Skeletal muscle satellite cell (primary cell): ENCODE measurements at regions not wholly inside any gene's neighbourhood (a gene's known extent, or its start where the extent isn't known, plus 50 kb on each side); places are given as distances from the start of the nearest gene placed in this dataset.

ENCODE experiments used
- H3K27me3 ChIP-seq: 2 replicates; pipeline ENCODE4 v1.7.0; 2013; ENCODE audit warnings: low read length; ENCODE audit not compliant: control insufficient read depth, insufficient read depth
- H3K36me3 ChIP-seq: 2 replicates; pipeline ENCODE4 v1.7.0; 2013; ENCODE audit warnings: mild to moderate bottlenecking, control low read depth, low read length; ENCODE audit not compliant: insufficient read depth
- H3K4me1 ChIP-seq: 2 replicates; pipeline ENCODE4 v1.7.0; 2013; ENCODE audit warnings: low read length; ENCODE audit not compliant: control insufficient read depth, insufficient read depth
- H3K4me2 ChIP-seq: 2 replicates; pipeline ENCODE4 v1.7.0; 2013; ENCODE audit warnings: mild to moderate bottlenecking, low read length
- H3K4me3 ChIP-seq: 2 replicates; pipeline ENCODE4 v1.7.0; 2013; ENCODE audit warnings: low read length
- H3K9ac ChIP-seq: 2 replicates; pipeline ENCODE4 v1.7.0; 2013; ENCODE audit warnings: mild to moderate bottlenecking, low read depth, low read length, moderate library complexity
- H3K9me3 ChIP-seq: replicated peaks from 2 replicates; pipeline ENCODE4 v1.7.0; 2013; ENCODE audit warnings: mild to moderate bottlenecking, control low read depth, low read length

DNA sequence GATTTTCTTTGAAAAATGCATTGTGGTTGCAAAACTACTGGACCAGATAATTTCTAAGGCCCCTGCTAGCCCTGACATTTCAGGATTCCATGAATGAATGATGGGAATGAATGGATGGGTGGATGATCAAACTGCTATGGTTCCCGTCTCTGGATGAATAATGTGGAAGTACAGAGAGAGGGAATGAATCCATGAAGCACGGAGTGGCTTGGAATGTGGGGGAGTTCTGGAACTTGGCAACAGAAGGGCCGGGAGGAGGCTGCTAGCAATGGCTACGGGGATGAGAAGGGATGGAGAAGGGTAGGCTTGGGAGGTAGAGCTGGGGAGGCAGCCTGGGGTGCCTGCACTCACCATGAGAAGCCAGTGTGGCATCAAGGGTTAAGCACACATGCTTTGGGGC, 84.8 kb downstream of the NCR2 start:
- no peaks in the 10 kb centered on the region for H3K9me3 ChIP-seq
- no peaks in the 10 kb centered on the region for H3K36me3 ChIP-seq
- no peak overlapping the region for H3K9ac ChIP-seq
- no peak overlapping the region for H3K4me3 ChIP-seq
- no peak overlapping the region for H3K4me2 ChIP-seq
- no peaks in the 10 kb centered on the region for H3K4me1 ChIP-seq
- peaks cover 80% of the 10 kb centered on the region for H3K27me3 ChIP-seq

DNA sequence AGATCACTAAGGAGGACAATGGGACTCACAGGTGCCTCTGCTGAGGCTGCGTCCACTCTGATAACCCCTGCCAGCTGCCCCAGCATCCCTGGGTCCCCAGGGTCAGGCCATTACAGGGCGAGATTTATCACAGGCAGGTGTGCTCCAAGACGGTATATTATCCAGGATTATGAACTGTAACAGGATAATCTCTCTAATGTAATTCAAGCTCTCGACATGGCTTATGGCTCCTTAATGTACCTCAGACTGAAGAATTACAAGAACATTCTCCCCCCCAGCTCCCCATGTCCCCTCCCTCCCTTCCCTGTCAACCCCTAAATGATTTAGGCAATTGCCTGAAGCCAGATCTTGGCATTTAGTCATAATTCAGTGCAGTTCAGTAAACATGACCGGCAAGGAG, 86.8 kb downstream of the NCR2 start:
- no peak overlapping the region for H3K4me3 ChIP-seq
- H3K36me3 ChIP-seq: no peaks in the 10 kb centered on the region
- H3K27me3 ChIP-seq: peaks cover 82% of the 10 kb centered on the region
- no peaks in the 10 kb centered on the region for H3K4me1 ChIP-seq
- no peak overlapping the region for H3K9ac ChIP-seq
- no peak overlapping the region for H3K4me2 ChIP-seq
- no peaks in the 10 kb centered on the region for H3K9me3 ChIP-seq

DNA sequence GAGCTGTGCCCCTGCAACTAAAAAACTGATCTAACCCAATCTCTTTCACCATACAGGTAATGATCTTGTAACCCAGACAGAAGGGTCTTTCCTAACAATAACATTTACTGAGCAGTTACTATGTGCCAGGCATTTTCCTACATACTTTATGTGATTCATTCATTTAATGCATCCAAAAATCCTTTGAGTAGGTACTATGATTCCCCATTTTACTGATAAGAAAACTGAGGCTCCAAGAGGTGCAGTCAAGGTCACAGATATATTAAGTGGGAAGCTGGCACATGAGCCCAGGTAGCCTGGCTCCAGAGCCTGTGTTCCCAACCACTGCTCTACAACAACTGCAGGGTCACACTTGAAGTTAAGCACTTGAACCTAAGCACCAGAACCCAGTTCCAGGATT, 87.6 kb downstream of the NCR2 start:
- Histone ChIP-seq H3K27me3 (peaks cover 83% of the 10 kb centered on the region), H3K9me3 (no peaks in the 10 kb centered on the region), H3K4me2 (no peak overlapping the region)

DNA sequence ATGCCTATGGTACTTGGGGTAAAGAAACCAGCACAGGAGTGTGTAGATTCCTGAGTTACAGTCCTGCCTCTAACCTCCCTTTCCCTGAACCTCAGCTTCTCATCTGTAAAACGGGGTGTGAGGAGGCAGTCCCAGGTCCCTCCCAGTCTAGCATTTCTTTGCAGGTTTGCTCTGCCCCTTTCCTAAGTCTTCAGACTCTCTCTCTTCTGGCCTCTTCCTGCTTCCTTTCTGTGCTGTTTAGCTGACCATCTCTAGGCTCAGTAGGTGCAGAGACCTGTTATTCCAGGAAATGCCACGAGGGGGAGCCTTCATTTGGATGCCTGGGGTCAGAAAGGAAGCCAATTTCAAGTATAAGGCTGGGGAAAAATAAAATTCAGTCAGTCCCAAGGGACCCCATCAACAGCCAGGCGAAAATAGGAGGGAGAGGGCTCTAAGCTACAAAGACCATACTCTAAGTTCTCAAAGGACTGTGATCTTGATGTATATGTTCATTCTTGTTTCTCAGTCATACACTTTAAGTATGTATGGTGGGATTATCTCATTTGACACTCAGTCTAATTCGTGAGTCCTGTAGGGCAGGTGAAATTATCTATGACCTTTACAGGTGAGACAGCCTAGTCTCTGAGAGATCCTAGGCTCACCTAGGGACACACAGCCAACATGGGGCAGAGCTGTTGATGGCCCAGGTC, 89.1 kb downstream of the NCR2 start:
- H3K36me3 ChIP-seq: no peaks in the 10 kb centered on the region
- H3K4me3 ChIP-seq: no peak overlapping the region
- peaks cover 82% of the 10 kb centered on the region for H3K27me3 ChIP-seq
- peaks cover 10% of the 10 kb centered on the region for H3K4me1 ChIP-seq
- no peak overlapping the region for H3K9ac ChIP-seq
- no peaks in the 10 kb centered on the region for H3K9me3 ChIP-seq
- H3K4me2 ChIP-seq: no peak overlapping the region

More for the DNA sequence above, 87.6 kb downstream of the NCR2 start:
- Histone ChIP-seq H3K4me3 (no peak overlapping the region), H3K4me1 (no peaks in the 10 kb centered on the region), H3K36me3 (no peaks in the 10 kb centered on the region), H3K9ac (no peak overlapping the region)

DNA sequence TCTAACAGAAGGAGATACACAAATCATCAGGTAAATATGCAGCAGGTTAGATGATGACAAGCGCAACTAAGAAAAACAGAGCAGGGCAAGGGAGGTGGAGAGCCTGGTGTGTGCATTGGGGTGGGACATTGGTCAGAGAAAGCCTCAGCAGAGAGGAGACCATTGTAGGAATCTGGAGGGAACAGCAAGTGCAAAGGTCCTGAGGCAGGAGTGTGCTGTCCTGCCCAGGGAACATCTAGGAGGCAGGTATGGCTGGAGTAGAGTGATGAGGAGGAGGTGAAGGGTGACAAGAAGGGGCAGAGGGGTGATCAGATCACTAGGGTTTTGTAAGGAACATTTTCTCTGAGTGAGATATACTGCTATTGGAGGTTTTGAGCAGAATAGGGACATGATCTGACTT, 90.1 kb downstream of the NCR2 start:
- H3K4me1 ChIP-seq: peaks cover 12% of the 10 kb centered on the region
- no peak overlapping the region for H3K9ac ChIP-seq
- peaks cover 84% of the 10 kb centered on the region for H3K27me3 ChIP-seq
- no peak overlapping the region for H3K4me3 ChIP-seq
- no peaks in the 10 kb centered on the region for H3K9me3 ChIP-seq
- no peak overlapping the region for H3K4me2 ChIP-seq
- no peaks in the 10 kb centered on the region for H3K36me3 ChIP-seq

DNA sequence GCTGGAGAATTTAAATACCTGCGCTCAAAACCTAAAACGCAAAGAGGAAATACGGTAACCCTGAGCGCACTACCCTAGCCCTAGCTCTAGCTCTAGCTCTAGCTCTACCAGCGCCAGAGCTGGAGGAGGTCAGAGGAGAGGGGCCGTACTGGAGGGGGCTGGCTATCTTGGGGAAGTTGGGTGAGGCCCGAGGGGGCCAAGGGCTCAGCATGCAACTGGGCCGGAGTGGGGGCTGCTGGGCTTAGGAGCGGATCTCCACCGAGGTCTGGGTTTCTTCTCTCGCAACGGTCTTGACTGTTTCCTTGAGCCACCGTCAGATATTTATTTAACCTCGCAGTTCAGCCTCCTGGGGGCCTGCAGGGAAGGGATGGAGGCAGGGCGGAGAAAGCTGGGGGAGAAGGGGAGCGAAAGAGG, 91.0 kb downstream of the NCR2 start:
- no peak overlapping the region for H3K4me2 ChIP-seq
- no peak overlapping the region for H3K9ac ChIP-seq
- peaks cover 80% of the 10 kb centered on the region for H3K27me3 ChIP-seq
- no peaks in the 10 kb centered on the region for H3K36me3 ChIP-seq
- no peaks in the 10 kb centered on the region for H3K9me3 ChIP-seq
- H3K4me1 ChIP-seq: peaks cover 18% of the 10 kb centered on the region
- H3K4me3 ChIP-seq: no peak overlapping the region

DNA sequence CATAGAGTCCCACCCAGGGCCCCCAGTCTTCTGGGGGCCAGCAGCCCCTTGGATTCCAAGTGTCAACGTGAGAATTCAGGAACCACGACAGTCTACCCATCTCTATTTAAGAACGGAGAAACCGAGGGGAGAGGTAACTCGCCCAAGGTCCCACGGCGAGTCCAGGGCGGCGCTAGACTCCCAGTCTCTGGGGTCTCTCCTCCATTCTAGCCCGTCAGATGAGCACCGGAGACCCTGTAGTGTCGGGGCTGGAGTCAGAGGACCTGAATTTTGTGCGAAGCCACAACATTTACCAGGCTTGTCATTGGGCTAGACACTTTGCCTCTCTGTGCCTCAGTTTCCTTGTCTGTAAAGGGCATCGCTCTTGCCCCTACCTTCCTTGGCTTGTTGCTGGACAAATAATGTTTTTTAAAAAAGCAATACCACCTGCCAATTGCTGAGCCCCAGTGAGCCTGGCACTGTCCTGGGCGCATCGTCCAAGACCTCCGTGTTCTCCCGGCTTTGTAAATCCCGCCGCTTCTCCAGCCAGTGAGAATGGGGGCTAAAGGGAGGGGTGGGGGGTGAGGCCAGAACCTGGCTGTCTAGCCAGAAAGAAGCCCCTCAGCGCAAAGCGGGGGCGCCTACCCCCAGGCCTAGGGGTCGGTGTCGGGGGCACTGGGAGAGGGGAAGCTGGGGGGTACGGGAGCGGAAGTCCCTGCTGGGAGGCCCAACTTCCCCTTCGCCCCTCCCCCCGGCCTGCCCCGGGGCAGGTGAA, 91.7 kb downstream of the NCR2 start:
- no peak overlapping the region for H3K9ac ChIP-seq
- H3K9me3 ChIP-seq: no peaks in the 10 kb centered on the region
- H3K27me3 ChIP-seq: peaks cover 77% of the 10 kb centered on the region
- no peak overlapping the region for H3K4me3 ChIP-seq
- H3K4me1 ChIP-seq: peaks cover 18% of the 10 kb centered on the region
- no peak overlapping the region for H3K4me2 ChIP-seq
- H3K36me3 ChIP-seq: no peaks in the 10 kb centered on the region

DNA sequence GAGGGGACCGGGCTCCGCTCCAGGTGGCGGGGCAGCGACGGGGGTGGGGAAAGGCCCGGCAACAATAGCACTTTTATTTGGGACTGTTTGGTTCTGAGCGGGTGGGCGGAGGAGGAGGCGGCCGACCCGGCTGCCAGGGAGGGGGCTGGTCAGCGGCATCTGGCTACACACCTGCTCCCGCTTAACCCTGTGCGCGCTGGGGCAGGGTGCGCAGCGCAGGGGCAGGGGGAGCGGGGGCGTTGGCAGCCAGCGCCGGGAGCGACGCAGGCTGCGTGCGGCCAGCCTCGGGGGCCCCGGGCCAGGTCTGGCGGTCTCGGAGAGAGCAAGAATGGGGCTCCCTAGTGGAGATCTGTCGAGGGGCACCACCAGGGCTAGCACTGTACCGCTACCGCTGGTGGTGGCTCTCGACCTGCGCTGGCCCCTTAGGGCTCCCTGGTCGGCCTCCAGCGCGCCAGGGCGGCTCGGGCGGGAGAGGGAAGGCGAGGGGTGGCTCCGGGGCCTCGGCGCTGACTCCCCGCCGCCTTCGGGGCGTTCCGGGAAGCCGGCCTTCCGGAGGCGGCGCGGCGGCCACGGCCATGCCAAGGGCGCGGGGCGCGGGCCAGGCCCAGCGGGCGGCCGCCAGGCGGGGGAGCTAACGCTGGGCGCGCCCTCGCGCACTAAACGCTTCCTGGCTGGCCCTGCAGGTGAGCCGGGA, 92.4 kb downstream of the NCR2 start:
- H3K27me3 ChIP-seq: peaks cover 75% of the 10 kb centered on the region
- H3K9ac ChIP-seq: no peak overlapping the region

DNA sequence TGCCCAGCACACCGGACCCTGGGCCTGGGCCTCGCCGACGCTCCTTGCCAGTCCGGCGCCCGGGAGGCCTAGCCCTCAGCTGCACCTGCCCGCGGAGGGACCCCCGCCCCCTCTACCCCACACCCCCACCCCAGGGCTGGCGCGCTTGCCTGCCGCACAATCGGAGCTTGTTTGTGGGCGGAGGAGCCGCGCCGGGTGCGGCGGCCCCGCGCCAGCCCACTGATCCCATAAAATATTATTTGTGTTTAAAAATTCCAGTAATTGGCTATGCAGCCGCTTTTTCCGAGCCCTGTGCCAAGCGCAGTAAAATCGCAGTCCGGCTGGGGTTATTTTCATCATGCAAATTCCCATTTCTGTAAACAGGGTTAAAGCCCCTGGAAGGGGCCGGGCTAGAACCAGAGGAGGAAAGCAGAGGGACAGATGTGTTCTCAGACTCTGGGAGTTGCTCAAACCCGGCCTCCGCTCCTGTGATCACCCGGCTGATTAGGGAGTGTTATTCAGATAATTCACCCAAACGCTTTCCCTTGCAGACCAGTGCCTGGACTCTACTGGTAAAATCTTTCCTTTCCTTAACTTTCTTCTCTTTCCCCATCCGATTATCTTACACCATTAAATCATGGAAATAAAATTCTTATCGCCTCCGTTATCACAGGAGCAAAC, 93.1 kb downstream of the NCR2 start:
- Histone ChIP-seq H3K4me1 (peaks cover 18% of the 10 kb centered on the region), H3K9ac (no peak overlapping the region), H3K36me3 (no peaks in the 10 kb centered on the region), H3K4me3 (peak overlapping the region; percentile 52), H3K4me2 (peak overlapping the region; percentile 75), H3K27me3 (peaks cover 71% of the 10 kb centered on the region), H3K9me3 (no peaks in the 10 kb centered on the region)

More for the DNA sequence above, 92.4 kb downstream of the NCR2 start:
- Histone ChIP-seq H3K9me3 (no peaks in the 10 kb centered on the region), H3K4me1 (peaks cover 18% of the 10 kb centered on the region), H3K4me2 (peak overlapping the region; percentile 75), H3K36me3 (no peaks in the 10 kb centered on the region), H3K4me3 (peak overlapping the region; percentile 52)

DNA sequence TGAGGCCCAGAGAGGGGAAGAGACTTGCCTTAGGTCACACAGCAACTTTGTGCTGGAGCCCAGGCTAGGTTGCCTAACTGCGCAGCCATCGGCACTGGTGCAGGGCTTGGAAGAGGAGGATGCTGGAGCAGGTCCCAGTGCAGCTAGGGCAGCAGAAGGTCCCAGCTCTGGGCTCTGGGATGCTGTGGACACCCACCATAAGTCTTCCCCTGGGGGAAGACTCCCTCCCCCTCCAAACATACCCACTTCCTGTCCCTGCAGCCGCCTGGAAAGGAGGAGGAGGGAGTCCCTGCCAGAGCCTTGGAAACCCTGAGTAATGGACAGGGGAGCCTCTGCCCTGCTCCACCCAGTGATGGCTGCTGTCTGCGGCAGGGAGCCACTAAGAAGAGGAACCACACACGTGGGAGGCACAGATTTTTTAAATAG, 93.6 kb downstream of the NCR2 start:
- peaks cover 18% of the 10 kb centered on the region for H3K4me1 ChIP-seq
- H3K9me3 ChIP-seq: no peaks in the 10 kb centered on the region
- peaks cover 67% of the 10 kb centered on the region for H3K27me3 ChIP-seq
- H3K9ac ChIP-seq: no peak overlapping the region
- H3K4me3 ChIP-seq: no peak overlapping the region
- no peak overlapping the region for H3K4me2 ChIP-seq
- no peaks in the 10 kb centered on the region for H3K36me3 ChIP-seq
